GM11168 (cell line): ENCODE measurements at regions not wholly inside any gene's neighbourhood (a gene's known extent, or its start where the extent isn't known, plus 50 kb on each side); places are given as distances from the start of the nearest gene placed in this dataset.

Experiments used
- in situ Hi-C: fragments of 300-500 bp; cut with MboI; formaldehyde crosslinking; loops from one replicate; pipeline ENCODE4 v1.12.0; 2022; ENCODE audit warnings: low sequenced_read_pairs; ENCODE audit not compliant: unreplicated experiment

DNA sequence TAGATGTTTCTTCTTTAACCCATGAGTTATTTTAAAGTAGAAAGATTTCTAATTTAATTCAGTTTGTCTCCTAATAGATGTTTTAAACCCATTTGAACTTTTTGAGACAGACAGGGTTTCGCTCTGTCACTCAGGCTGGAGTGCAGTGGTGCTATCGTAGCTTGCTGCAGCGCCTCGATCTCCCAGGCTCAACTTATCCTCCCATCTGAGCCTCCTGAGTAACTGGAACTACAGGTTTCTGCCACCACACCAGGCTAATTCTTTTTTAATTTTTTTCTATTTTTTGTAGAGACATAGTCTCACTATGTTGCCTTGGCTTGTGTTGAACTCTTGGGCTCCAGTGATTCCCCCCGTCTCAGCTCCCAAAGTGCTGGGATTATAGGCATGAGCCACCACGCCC lies 53.0 kb upstream of the RAB18 start:
- in situ Hi-C loops: no loop called here

DNA sequence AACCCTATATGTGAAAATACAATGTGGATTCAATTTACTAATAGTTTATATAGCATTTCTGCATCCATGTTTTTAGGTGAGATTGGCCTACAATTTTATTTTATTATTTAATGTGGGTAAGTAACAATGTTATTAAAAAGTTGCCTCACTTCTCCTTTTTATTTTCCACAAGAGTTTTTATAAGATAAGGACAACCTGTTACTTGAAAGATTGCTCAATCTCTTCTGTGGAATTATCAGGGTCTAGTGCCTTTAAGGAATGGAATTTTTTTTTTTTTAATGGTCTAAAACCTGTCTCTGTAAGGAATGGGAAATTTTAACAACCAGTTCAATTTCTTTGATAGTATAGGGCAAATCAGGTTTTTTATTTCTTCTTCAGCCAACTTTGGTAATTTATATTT lies 53.9 kb upstream of the RAB18 start:
- in situ Hi-C loops: no loop called here

DNA sequence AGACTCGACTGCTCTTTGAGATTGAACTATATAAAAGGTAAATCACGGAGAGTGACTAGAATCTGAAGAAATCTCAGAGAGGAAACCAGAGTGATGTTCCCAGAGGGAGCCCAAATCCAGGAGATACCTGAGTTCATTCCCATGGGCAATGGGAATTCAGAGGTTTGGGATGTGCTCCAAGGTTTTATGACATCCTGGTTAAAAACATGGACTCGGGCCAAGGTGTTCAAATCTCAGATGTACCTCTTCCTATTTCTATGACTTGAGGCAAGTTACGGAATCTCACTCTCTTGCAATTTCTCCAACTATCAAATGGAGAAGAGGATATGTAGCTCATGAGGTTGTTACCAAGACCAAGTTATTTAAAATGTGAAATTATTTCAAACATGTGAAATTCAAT lies 54.5 kb upstream of the RAB18 start:
- in situ Hi-C loops: no loop called here

DNA sequence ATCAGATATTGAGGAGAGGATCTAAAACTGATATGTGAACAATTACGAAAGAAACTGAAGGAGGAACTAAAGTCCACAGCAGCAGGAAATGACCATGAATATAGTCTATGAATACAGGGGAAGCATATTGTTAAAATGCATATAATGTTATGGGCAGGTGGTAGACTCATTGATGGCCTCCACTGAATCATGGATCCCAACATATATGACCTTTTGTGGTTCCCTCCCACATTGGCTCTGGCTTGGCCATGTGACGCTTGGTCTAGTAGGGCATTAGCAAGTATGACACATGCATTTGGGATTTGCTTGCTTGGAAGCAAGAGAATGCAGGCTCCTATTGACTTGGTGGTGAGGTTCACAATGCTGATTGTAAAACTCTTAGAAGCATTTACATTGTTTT lies 55.2 kb upstream of the RAB18 start:
- in situ Hi-C loops: no loop called here

DNA sequence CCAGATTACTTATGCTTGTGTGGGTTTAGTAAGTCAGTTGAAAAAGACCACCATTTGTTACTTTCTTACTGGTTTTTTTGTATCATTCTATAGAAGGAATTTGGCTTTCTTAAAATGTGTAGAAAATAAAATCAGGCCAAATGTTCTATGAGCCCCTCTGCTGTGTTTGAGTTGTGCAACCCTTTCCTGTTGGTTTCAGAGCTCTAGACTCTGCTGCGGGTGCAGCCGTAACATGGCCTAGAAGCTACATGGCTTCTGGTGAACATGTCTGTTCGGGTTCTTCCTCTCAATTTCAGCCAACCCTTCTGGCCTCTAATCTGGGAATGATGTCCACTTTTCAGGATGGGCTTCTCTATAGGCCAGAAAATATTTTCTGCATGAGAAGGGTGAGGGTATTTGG lies 56.6 kb upstream of the RAB18 start:
- in situ Hi-C loops: no loop called here

DNA sequence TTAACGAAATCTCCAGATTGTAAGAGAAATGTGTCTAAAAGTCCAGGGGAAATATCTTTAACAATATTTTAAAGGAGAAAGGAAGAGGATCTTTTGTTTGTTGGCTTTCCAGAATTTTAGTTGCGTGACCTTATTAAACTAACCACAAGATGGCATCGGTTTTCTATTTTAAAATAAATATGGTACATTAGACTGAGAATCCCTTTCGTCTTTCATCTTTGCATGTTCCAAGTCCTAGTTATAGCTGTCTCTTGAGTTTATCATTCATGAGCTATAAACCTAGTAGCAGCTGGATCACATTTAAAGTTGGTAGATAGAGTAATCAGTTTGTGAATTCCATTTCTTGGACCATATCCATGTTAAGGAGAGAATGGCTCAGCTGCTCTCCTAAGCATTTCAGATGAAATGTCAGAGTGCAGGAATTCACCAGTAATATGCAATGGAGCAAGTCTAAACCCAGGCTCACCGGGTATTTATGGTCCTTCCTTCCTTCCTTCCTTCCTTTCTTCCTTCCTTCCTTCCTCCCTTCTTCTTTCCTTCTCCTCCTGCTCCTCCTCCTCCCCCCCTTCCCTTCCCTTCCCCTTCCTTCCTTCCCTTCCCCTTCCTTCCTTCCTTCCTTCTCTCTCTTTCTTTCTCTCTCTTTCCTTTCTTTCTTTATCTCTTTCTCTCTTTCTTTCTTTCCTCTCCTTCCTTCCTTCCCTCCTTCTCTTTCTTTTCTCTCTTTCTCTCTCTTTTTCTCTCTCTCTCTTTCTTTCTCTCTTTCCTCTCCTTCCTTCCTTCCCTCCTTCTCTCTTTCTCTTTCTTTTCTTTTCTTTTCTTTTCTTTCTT lies 57.8 kb upstream of the RAB18 start:
- in situ Hi-C loops: no loop called here

DNA sequence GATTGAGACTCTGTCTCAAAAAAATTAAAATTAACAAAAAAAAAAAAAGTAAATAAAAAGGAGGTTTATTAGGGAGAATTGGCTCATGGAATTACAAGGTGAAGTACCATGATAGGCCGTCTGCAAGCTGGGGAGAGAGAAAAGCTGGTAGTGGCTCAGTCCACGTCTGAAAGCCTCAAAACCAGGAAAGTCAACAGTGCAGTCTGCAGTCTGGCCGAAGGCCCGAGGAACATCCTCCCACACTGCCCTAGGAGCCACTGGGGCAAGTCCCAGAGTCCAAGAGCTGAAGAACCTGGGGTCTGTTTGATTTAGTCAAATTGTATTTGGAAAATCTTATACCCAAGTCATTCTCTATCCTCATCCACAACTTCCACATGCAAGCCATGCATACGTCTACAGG lies 59.0 kb upstream of the RAB18 start:
- in situ Hi-C loops: no loop called here

DNA sequence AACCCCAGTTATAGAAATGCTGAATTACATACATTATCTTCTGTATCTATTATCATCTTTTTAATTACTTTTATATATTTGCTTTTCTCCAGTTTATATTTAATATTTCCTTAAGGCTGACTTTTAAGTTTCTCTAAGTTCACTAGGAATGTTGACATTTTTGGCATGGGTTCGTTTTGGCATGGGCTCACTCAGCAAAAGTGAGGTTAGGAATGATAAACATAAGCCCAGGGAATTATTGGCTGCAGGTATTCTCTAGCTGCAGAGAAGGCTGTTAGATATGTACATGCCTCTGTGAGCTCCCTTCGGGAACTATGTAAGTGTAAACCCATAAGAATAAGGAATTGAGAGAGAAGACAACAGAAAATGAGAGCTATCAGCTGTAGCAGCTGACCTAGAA lies 63.6 kb upstream of the RAB18 start:
- in situ Hi-C loops: no loop called here

DNA sequence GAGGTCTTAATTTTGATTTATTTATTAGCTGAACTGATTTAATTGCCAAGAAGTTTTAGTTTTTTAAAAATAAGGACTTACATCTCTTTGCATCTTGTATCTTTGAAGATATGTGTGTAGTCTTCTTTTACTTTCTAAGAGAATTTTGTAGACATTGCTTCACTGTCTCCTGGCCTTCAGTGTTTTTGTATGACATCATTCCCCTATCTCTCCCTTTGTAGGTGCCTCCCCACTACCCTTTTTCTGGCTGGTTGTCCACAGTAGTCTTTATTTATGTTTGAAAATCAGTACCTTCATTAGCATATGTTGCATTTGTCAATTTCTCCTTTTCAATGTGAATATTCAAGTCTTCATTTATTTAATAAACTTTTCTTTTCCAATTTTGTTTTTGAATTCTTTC lies 64.1 kb upstream of the RAB18 start:
- in situ Hi-C loops: no loop called here

DNA sequence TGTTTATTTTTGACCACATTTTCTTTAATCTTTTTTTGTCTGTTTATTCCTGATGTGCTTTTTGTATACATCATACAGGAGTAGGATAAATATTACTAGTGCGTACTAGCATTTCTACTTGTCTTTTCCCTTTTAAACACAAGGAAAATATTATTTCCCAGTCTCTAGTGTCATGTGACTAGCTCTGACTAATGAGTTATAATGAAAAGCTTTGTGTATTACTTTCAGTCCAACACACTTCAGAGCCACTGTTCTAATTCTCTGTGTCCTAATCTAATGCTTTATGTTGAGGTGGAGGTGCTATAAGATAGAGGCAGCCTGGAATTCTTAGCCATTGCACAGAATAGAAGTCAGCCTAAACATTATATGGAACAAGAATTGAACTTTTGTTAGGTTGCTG lies 65.0 kb upstream of the RAB18 start:
- in situ Hi-C loops: no loop called here

DNA sequence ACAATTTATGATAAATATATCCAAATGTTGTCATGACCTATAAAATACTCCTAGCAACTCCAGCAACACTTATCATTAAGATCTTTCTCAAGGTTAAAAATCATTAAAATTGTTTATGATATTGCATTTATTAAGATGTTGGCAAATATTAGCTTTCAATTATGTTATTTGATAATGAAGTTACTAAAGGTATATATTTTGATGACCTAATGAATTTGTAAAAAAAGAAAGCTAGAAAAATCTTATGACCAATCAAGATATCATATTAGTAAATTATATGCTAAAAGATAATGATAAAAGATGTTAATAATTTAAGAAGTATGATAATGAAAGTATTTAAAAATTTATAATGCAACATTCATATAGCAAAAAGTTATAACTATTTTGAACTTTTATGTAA lies 66.3 kb upstream of the RAB18 start:
- in situ Hi-C loops: no loop called here

DNA sequence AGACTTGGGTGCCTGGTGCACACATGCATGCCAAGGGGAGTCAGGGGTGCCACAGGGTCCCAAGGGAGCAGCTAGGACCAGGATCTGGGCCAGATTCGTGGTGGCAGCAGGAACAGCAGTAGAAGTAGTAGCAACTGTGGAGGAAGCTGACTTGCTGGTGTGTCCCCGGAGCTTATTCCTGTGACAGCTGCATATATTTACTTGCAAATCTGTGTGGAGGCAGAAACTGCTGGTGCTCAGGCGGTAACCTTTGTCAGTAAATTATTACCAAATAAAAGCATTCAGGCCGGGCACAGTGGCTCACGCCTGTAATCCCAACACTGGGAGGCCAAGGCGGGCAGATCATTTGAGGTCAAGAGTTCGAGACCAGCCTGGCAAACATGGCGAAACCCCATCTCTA lies 67.4 kb upstream of the RAB18 start:
- in situ Hi-C loops: no loop called here

DNA sequence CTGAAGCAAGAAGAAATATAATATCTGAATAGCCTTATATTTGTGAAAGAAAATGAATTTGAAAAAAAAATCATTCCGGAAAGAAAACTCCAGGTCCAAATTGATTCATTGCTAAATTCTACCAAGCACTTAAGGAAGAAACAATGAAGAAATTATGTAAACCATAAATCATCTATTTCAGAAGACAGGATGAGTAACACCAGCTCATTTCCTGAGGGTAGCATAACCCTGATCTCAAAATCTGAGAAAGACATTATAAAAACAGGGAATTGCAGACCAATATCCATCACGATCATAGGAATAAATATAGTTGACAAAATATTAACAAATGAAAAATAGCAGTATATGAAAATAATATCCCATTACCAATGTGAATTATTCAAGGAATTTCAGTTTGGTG lies 70.1 kb upstream of the RAB18 start:
- in situ Hi-C loops: no loop called here

DNA sequence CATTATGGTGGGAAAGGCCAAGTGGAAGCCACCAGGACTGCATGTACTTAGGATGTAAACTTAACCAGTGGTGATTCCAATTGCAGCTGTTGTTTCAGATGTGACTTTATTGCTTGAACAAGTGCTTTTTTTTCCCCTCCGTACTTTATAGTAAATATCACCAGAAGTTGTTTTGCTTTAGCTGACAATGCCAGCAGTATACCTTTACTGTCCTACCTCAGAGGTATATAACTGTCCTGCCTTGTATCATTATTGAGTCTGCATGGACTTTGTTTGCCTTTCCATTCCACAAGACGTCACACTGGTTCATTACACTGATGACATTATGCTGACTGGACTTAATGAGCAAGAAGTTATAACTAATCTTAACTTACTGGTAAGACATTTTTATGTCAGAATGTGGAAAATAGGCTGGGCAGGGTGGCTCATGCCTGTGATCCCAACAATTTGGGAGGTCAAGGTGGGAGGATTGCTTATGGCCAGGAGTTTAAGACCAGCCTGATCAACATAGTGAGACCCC lies 77.1 kb upstream of the RAB18 start:
- in situ Hi-C loops: no loop called here

DNA sequence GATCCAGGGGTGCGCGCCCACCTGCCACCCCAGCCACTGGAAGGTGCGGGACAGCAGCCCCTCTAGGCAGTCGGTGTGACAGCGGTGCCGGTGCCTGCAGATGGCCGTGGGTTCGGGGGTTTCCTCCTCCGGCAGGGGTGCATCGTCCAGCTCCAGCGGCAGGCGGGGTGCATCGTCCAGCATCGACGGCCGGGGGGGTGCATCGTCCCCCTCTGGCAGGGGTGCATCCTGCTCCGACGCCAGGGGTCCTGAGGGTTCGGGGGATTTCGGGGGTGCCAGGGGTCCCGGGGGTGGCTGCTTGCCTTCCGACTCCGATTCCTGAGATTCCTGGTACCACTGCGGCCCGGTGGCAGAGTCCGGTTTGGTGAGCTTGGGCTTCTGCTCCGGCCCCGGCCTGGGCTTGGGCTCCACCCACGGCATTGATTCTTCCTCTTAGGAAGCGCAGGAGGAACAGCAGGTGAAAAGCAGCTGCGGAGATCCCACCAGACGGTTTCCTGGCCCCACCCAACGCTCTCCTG lies 90.2 kb upstream of the RAB18 start:
- in situ Hi-C loops: no loop called here

DNA sequence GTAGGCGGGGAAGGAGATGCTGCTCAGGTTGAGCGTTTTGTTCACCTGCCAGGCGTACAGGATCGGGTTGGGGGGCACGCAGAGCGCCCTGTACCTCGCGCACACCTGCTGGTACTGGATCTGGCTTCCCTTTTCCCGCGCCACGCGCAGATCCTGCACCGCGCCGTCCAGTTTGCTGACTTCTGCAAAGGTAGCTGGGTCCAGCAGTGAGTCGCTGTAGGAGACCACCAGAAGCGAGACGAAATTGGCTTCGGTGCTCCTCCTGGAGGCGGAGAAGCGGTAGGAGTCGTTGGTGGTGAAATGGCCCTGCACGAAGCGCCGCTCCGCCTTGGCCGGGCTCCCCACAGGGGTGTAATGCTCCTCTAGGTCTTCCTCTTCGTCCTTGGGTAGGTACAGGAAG lies 90.7 kb upstream of the RAB18 start:
- in situ Hi-C loops: no loop called here

DNA sequence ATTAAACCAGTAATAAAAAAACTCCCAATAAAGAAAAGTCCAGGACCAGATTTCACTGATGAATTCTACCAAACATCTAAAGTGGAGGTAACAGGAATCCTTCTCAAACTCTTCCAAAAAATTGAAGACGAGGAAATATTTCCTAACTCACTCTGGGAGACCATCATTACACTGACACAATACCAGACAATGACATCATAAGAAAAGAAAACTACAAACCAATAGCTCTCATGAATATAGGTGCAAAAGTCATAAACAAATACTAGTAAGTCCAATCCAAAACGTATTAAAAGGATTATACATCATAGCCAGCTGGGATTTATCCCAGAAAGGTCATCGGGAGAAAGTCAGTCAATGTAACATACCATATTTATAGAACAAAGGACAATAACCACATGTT lies 94.0 kb upstream of the RAB18 start:
- in situ Hi-C loops: no loop called here

DNA sequence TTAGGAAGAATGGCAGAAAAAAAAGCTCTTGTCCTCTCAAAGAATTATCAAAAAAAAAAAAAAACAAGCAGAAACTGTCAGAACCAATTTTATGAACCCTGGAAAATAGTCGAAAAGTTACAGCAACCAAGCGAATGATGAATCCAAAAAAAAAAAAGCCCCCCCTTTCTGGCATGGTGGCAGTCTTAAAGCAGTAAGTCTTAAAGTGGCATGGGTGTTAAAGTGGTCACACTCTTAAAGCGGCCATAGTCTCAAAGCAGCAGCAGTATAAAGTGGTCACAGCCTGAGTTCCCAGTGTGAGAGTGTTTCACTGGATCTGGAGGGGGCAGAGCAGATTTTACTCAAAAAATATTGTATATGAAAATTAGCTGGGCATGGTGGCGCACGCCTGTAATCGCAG lies 96.8 kb upstream of the RAB18 start:
- in situ Hi-C loops: no loop called here

DNA sequence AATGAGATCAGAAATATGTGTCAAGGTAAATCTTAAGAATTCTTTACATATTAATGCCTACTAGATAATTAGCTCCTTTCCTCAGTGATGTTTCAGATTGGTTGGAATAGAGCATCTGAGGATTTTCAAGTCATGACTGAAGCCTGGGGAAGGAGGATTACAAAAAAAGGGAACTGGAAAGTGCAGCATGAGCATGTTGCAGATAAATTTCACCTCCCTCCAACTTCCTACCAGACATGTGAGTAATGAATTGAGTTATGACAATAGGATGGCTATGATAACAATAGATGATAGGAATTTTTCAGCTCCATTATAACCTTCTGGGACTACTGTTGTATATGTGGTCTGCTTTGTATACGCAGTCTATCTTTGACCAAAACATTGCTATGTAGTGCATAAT lies 104.2 kb upstream of the RAB18 start:
- in situ Hi-C loops: no loop called here

DNA sequence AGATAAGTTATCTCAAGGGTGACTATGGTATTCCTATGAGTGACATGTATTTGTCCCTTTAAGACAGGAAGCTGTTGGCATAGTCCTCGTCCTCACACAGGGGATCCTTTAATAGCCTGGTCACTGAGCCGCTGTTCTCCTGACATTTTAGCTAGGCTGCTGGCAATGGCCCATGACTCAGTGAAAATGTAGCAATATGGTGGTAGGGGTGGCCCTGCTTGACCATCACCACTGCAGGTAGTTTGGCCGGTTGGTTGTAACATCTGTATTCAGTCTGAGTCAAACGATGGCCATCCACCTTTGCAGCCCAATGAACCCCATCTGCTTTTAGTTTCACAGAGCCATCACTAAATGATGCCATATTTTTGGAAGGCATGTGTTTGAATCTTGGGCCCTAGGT lies 110.1 kb upstream of the RAB18 start:
- in situ Hi-C loops: no loop called here

DNA sequence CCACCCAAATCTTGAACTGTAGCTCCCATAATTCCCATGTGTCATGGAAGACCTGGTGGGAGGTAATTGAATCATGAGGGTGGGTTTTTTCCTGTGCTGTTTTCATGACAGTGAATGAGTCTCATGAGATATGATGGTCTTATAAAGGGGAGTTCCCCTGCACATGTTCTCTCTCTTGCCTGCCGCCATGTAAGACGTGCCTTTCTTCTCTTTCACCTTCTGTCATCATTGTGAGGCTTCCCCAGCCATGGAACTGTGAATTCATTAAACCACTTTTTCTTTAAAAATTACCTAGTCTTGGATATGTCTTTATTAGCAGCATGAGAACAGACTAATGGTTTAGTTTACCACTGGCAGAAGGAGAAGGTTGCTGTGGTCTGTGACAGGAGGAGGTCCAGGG lies 111.5 kb upstream of the RAB18 start:
- in situ Hi-C loops: no loop called here

DNA sequence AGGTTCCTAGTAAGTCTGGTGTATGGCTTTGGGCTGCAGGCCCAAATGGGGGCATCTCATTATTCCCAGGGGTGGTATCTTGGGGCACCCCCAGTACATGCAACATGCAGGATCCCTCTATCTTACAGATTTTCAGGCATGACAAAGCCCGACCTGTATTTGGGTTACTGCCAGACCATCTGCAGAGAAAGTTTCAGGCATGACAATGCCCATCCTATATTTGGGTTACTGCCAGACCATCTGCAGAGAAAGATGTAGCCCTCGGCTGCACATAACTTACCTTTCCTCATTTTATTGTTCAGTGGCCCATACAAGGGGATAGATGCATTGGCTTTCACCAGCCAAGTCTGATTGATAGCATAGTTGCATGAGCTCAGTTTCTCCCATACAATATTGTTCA lies 112.2 kb upstream of the RAB18 start:
- in situ Hi-C loops: no loop called here
